ENCODE measurements at regions not wholly inside any gene's neighbourhood (a gene's known extent, or its start where the extent isn't known, plus 50 kb on each side); places are given as distances from the start of the nearest gene placed in this dataset.

DNA sequence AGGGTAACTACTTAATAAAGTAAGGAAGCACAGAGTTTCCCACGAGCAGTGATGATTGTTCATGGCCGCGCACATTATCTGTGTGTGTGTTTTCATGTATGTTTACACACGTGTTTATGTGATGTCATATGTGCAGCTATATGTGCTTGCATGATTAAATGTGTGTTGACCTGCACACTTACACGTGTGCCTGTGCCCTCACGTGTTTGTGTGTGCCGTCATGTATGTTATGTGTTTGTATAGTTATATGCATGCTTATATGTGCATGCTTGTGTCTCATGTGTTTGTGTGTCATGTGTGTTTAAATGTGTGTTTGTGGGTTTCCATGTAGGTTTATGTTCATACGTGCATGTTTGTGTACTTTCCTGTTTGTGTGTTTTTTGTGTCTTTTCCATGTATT lies 782.3 kb downstream of the GALR1 start:
- no peak for DNase-seq (ENCODE audit: extremely low read depth, low read depth)
- TF ChIP-seq, protein P1, sequence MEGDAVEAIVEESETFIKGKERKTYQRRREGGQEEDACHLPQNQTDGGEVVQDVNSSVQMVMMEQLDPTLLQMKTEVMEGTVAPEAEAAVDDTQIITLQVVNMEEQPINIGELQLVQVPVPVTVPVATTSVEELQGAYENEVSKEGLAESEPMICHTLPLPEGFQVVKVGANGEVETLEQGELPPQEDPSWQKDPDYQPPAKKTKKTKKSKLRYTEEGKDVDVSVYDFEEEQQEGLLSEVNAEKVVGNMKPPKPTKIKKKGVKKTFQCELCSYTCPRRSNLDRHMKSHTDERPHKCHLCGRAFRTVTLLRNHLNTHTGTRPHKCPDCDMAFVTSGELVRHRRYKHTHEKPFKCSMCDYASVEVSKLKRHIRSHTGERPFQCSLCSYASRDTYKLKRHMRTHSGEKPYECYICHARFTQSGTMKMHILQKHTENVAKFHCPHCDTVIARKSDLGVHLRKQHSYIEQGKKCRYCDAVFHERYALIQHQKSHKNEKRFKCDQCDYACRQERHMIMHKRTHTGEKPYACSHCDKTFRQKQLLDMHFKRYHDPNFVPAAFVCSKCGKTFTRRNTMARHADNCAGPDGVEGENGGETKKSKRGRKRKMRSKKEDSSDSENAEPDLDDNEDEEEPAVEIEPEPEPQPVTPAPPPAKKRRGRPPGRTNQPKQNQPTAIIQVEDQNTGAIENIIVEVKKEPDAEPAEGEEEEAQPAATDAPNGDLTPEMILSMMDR (IDR thresholded peaks at IDR 0.05; ENCODE audit: low read depth, low read length), result no peak

DNA sequence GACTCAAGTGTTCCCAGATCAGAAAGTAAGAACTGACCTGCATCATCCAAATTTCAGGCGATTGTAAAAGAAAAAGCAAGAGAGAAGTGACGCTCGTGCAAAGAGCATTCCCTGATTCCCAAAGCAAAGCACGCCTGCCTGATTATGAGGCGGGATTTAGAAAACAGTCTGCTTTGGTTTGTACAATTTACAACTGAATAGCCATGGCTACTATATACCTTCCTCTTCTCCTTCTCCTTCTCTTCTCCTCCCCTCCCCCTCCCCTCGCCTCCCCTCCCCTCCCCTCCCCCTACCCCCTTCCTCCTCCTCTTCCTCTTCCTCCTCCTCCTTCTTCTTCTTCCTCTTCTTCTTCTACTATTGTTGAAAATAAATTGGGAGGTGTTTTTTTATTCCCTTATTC lies 782.9 kb downstream of the GALR1 start:
- TF ChIP-seq, protein P1 (IDR thresholded peaks at IDR 0.05; ENCODE audit: low read depth, low read length), result no peak
- DNase-seq (ENCODE audit: extremely low read depth, low read depth), result no peak

GRCh38 chr18:78034755-78035154 lies 785.1 kb downstream of the GALR1 start:
- no peak for DNase-seq (ENCODE audit: extremely low read depth, low read depth)
- TF ChIP-seq, protein P1 (IDR thresholded peaks at IDR 0.05; ENCODE audit: low read depth, low read length), result no peak

GRCh38 chr18:78041218-78041617 lies 791.6 kb downstream of the GALR1 start:
- TF ChIP-seq, protein P1 (IDR thresholded peaks at IDR 0.05; ENCODE audit: low read depth, low read length), result no peak
- no peak for DNase-seq (ENCODE audit: extremely low read depth, low read depth)

- TF ChIP-seq, protein P1 (IDR thresholded peaks at IDR 0.05; ENCODE audit: low read depth, low read length), result no peak
- no peak for DNase-seq (ENCODE audit: extremely low read depth, low read depth)
Measured at GRCh38 chr18:78046631-78047030, 797.0 kb downstream of the GALR1 start.

GRCh38 chr18:78049281-78049680 lies 799.6 kb downstream of the GALR1 start:
- TF ChIP-seq, protein P1 (IDR thresholded peaks at IDR 0.05; ENCODE audit: low read depth, low read length), result no peak
- DNase-seq (ENCODE audit: extremely low read depth, low read depth), result no peak

DNA sequence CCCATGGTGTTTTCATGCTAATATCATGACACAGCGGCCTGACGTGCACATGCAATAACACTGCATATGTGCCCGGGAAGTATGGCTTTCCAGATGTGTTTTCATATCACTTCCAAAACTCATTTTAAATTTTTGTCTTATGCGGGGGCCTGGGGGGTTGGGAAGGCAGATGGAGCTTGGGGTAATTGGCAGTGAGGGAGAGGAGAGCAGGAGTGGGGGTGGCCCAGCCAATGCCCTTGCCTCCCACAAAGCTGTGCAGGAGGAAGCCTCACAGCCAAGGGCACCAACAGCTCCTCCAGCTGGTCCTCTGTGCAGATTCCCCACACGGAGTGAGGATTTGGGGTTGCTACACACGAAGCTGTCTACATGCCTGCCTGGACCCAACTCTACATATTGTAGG lies 805.2 kb downstream of the GALR1 start:
- DNase-seq (ENCODE audit: extremely low read depth, low read depth), result no peak
- TF ChIP-seq, protein P1 (IDR thresholded peaks at IDR 0.05; ENCODE audit: low read depth, low read length), result no peak

Data from AG09319 (cell line).